ENCODE measurements at regions not wholly inside any gene's neighbourhood (a gene's known extent, or its start where the extent isn't known, plus 50 kb on each side); places are given as distances from the start of the nearest gene placed in this dataset.

DNA sequence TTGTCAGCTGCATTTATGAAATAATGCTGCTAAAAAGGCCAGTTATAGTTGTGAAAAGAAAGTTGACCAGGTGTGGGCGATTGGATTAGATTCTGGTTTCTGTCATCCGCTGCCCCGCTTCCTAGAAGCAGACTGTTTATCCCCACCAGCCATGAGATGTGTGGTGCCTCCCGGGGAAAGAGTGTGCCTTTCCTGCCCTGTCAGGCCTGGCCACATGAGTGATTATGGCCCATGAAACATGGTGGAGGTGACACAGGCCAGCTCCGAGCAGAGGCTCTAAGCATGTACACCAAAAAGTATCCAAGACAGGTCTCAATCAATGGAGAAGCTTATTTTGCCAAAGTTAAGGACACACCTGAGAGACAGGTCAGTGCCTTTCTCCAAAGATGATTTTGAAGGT lies 85.4 kb upstream of the ABHD2 start (continued):
- TF ChIP-seq ZNF555 (tag by site-specific recombination; conservative IDR thresholded peaks at IDR 0.05) (no peak), PRDM6 (tag by site-specific recombination; IDR thresholded peaks at IDR 0.05) (no peak), ZNF121 (tag by site-specific recombination; IDR thresholded peaks at IDR 0.05) (no peak), ZNF776 (tag by site-specific recombination; IDR thresholded peaks at IDR 0.05; ENCODE audit: borderline replicate concordance) (no peak)

- TF ChIP-seq EGR2 (tag by site-specific recombination; IDR thresholded peaks at IDR 0.05; ENCODE audit: low read depth): no peak
- TF ChIP-seq ZBTB44 (tag by site-specific recombination; IDR thresholded peaks at IDR 0.05): no peak
- TF ChIP-seq ZNF530 (tag by site-specific recombination; IDR thresholded peaks at IDR 0.05; ENCODE audit: low read depth): no peak
- peak; percentile 47; the same call in 1 of the 2 replicates for TF ChIP-seq CTCF (tag by site-specific recombination; IDR thresholded peaks at IDR 0.05)
- TF ChIP-seq ZNF792 (tag by site-specific recombination; IDR thresholded peaks at IDR 0.05): no peak
- TF ChIP-seq, protein P1, sequence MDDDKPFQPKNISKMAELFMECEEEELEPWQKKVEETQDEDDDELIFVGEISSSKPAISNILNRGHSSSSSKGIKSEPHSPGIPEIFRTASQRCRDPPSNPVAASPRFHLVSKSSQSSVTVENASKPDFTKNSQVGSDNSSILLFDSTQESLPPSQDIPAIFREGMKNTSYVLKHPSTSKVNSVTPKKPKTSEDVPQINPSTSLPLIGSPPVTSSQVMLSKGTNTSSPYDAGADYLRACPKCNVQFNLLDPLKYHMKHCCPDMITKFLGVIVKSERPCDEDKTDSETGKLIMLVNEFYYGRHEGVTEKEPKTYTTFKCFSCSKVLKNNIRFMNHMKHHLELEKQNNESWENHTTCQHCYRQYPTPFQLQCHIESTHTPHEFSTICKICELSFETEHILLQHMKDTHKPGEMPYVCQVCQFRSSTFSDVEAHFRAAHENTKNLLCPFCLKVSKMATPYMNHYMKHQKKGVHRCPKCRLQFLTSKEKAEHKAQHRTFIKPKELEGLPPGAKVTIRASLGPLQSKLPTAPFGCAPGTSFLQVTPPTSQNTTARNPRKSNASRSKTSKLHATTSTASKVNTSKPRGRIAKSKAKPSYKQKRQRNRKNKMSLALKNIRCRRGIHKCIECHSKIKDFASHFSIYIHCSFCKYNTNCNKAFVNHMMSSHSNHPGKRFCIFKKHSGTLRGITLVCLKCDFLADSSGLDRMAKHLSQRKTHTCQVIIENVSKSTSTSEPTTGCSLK (tag by site-specific recombination; IDR thresholded peaks at IDR 0.05): no peak
- TF ChIP-seq ZNF37A (tag by site-specific recombination; IDR thresholded peaks at IDR 0.05): no peak
- TF ChIP-seq ZNF366 (tag by site-specific recombination; conservative IDR thresholded peaks at IDR 0.05): peak; percentile 68
- 0 out of 2 replicates have a peak, but pooled peaks have one; percentile 28 for TF ChIP-seq ZNF114 (tag by site-specific recombination; IDR thresholded peaks at IDR 0.05)
- TF ChIP-seq SP3 (tag by site-specific recombination; IDR thresholded peaks at IDR 0.05): no peak
- no peak for TF ChIP-seq ZNF335 (tag by site-specific recombination; conservative IDR thresholded peaks at IDR 0.05)
- no peak for TF ChIP-seq ZNF76 (tag by site-specific recombination; IDR thresholded peaks at IDR 0.05; ENCODE audit: borderline replicate concordance, low read depth)
- no peak for TF ChIP-seq MEIS1 (CRISPR knock-in tag; IDR thresholded peaks at IDR 0.05; ENCODE audit: borderline replicate concordance)
- TF ChIP-seq ZFP69B (tag by site-specific recombination; IDR thresholded peaks at IDR 0.05): no peak
- TF ChIP-seq ZNF501 (tag by site-specific recombination; IDR thresholded peaks at IDR 0.05): no peak
- TF ChIP-seq ZNF138 (tag by site-specific recombination; IDR thresholded peaks at IDR 0.05; ENCODE audit: borderline replicate concordance): no peak
- Histone ChIP-seq H3K27ac (ENCODE audit: extremely low read depth, low read depth, low read length) (no peak overlapping the region), H3K9me3 (ENCODE audit: control insufficient read depth, insufficient read depth, low read depth, low read length) (no peaks in the 10 kb centered on the region), H3K36me3 (ENCODE audit: control insufficient read depth in 2 of 2, insufficient read depth in 1 of 2, low read length in 2 of 2) (no peaks in the 10 kb centered on the region), H3K4me1 (ENCODE audit: control insufficient read depth, insufficient read depth, low read length) (no peaks in the 10 kb centered on the region), H3K4me3 (ENCODE audit: low read depth, low read length) (no peak overlapping the region)
- CTCF ChIA-PET: interaction anchor here (0.5 to 5.7 kb wide), 11 partner anchors 13 to 719 kb away, joined by 3 to 53 read pairs (median 4); no protein-coding TSS in a partner anchor
- POLR2A ChIA-PET: no interaction called here
Measured at GRCh38 chr15:89003865-89004725, 84.2 kb upstream of the ABHD2 start.

Measured in HEK293 (cell line).